Left forelimb (tissue), 1 donor: ENCODE measurements at regions not wholly inside any gene's neighbourhood (a gene's known extent, or its start where the extent isn't known, plus 50 kb on each side); places are given as distances from the start of the nearest gene placed in this dataset.

Source experiments
- DNase-seq: peaks from one replicate; pipeline ENCODE4 v3.0.0-alpha.2; 2018; ENCODE audit warnings: low spot score

DNA sequence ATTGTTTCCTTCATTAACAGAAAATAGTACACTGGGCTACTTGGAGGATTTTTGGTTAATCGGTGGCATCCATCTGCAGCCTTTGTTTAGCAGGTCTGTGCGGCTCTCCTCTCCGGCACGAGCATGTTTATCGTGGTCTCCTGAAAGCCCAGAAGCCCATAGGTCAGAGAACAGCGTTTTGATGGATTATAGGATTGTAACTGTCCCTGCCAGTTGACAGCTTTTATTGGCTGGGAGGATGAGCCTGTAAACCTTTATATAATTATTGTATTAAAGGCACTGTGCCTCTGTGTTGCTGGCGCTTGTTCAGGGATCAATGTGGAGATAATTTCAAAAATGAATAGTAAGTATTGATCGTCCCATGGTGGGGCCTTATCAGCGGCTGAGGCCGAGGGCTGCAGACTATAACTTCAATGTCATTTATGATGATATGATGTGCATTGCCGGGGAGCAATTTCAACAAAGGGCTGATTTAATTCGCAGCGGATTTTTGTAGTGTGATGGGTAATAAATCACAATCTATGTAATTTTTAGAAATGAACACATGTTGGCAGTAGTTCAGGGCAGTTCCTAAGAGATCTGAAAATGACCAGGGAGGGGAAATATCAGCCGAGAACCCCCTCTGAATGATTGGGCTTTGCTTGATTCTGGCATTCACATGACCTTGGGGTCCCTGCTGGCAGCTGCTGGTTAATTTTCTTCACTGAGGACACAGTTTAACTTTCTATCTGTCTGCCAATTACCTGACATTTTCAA is 736.1 kb downstream of the GALR1 start:
- DNase-seq: no peak

DNA sequence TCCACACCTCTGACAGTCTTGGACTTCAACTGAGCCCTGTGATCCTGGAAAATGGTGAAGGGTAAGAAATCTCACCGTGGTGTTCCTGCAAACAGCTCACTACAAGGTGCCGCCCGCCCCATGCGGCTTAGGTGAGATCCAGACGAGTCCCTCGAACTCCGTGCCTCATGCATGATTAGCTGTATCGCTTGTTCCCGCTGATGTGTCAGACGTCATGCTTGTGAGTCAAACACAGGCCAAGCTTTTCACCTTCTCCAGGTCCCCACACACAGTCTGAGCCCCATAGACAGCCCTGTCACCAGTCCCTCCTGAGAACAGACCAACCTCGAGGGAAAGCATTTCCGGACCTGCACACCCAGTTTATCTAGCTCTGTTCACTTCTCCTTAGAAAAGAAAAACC is 740.5 kb downstream of the GALR1 start:
- DNase-seq: no peak

DNA sequence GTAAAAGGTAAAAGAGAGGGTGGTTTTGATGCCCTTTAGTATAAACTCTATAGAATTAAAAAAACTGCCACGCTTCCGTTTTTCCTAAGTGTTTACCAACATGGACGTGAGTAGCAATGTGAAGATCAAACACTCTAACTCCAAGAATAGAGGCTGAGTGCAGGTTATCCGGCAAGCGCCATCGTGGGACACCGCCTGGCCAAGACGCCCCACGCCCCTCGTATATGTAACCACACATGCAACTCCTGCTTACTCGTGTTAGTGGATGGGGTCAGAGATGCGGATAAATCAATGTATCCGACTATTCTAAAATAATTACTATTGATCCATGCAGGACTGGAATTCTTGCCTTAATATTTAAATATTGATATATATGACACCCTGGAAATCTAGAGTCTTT is 741.3 kb downstream of the GALR1 start:
- DNase-seq: no peak

DNA sequence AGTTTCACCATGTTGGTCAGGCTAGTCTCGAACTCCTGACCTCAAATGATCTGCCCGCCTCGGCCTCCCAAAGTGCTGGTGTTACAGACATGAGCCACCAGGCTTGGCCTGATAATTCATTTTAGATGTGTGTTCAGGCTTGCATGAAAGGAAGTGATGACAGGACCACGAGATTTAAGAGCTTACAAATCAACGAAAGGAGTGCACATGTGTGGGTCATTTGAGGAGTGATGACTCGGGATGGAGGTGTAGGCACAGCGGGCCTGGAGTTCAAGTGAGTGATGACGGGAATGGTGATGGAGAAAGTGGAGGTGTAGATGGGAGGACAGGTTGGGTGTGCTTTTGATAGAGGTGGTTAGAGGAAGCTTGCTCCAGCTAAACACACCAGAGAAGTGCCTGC is 742.4 kb downstream of the GALR1 start:
- DNase-seq: no peak

DNA sequence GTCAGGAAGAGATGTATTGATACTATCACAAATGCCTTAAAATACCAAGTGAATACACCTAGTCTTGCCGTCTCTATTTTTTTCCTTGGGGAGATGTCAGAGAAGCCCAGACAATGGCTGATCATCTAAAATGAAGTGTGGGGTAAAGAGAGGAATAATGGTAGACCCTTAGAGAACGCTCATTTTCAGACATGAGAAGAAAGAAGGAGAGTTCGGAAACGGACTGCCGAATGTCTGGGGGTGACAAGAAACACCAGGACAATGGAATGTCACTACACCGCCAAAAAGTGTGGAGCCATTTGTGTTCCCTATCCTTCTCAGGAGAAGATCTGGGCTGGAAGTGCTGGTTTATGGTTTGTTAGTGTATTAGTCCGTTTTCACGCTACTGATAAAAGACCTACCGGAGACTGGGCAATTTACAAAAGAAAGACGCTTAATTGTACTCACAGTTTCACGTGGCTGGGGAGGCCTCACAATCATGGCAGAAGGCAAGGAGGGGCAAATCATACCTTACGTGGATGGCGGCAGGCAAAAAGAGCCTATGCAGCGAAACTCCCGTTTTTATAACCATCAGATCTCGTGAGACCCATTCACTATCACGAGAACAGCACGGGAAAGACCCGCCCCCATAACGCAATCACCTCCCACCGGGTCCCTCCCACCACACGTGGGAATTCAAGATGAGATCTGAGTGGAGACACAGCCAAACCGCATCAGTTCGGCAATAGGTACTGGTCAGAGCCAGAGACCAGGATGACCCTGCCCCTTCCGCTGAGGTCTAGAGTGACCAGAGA is 743.7 kb downstream of the GALR1 start:
- DNase-seq: no peak

DNA sequence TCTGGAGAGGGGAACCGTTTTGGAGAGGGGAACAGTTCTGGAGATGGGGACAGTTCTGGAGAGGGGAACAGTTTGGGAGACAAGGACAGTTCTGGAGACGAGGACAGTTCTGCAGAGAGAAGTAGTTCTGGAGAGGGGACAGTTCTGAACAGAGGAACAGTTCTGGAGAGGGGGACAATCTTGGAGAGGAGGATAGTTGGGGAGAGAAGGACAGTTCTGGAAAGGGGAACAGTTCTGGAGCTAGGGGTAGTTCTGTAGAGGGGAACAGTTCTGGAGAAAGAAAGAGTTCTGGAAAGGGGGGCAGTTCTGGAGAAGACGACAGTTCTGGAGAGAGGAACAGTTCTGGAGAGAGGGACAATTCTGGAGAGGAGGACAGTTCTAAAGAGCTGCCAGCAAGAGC is 745.9 kb downstream of the GALR1 start:
- DNase-seq: no peak

DNA sequence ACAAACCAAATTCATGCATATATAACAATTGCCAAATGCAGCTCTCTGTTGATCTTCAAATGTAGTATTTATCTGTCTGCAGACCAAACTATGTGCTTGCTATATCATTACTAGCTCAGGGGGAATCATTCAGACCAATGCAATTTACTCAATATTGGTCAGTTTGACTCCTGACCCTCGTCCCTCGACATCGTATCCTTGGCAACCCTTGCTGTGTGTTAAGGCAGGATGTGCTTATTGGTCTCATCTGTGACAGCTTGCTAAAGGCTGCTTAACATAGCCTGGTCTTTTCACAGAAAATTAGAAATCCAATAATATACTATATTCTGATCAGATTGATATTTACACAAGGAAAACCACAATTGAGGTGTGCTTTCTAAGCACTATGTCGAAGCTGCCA is 747.1 kb downstream of the GALR1 start:
- no peak for DNase-seq

DNA sequence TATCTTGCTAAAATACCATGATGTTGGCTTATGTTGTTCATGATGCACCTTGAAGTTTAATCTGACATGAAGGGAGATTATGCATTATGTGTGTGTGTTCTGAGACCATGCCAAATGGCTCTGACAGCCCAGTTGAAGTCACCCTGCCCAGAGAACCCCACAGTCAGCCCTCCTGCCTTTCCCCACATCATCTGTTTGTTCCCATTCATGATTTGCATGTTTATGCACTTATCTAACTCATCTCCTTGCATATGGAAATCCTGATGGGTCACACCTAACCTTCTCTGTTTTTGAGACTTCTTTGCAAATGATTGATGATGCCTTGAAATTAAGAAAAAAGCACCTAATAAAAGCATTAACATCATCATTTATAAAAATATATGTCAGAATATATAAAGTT is 752.2 kb downstream of the GALR1 start:
- no peak for DNase-seq

DNA sequence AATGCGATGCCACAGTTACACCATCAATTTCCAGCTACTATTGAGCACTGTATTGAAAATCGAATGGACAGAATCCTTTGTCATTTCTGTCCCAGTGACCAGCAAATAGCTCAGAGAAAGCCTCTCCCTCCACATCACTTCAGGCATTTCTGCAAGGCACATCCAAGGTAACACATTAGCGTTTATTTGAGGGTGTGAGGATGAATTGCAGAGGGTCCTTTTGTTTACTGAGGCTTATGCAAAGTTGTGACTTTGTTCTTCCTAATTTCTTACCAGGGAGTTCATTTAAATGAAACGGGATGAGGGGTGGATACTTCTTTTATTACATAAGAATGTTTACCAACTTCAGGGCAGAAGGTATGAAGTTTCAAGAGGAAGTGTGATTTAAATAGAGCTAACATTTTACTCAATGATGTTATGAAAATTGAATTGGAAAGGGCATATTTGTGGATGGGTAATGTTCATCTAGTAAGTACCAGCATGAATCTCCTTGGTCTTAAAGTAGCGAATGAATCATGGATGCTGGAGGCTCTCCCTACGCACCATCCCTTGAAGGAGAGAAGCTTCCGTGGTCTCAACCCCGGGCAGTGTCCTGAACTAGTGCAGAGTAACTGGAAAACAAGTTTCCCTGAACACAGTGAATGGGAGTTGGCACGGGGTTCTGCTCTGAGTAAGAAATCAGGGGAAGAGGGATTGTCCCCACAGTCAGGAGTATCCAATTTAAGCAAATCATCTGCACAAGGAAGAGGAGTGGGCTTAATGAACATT is 756.5 kb downstream of the GALR1 start:
- no peak for DNase-seq

DNA sequence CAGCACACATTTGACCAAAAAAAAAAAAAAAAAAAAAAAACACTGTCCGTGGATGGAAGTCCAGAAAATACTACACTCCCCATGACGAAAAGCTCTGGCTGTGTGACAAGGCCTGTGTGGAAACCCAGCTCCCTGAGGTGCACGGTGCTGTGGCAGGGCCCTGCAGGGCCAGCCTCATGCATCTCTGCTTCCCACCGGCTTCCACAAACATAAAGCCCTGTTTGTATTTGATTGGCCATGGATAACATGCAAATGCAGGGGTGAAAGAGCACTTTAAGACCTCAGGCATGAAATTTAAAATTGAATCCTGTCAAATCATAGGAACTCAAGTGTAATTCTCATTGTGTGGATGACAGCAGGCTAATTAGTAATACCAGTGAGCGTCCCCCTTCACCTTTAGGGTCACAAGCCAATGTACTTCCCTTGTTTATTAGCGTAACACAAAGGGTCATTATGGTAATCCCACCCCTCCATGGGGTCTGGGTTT is 757.2 kb downstream of the GALR1 start:
- DNase-seq: no peak

DNA sequence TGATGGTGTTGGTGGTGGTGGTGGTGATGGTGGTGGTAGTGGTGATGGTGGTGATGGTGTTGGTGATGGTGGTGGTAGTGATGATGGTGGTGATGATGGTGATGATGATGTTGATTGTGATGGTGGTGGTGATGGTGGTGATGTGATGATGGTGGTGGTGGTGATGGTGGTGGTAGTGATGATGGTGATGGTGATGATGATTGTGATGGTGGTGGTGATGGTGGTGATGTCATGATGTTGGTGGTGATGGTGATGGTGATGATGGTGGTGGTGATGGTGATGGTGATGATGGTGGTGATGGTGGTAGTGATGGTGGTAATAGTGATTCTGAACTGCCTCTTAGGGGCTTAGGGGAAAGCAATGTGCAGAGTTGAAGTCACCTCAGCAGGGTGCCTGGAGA is 760.7 kb downstream of the GALR1 start:
- DNase-seq: no peak

DNA sequence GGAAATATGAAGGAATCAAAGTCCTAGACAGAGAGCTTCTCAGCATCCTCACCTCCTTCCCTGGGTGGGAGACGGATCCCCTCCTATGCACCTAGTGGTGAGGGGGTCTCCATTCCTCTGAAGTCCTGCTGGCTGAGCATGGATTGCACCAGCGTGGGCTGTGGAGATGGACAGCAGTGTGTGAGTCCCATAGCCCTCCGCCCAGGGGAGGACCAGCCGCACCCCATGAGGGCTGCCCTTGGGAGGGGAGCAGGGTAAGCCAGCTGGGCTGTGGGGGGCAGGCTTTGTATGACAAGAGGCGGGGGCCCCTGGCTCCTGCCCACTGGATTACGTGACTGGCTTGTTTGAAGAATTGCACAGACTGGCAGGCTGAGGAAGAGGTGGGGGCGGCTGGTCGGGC is 768.2 kb downstream of the GALR1 start:
- DNase-seq: no peak

DNA sequence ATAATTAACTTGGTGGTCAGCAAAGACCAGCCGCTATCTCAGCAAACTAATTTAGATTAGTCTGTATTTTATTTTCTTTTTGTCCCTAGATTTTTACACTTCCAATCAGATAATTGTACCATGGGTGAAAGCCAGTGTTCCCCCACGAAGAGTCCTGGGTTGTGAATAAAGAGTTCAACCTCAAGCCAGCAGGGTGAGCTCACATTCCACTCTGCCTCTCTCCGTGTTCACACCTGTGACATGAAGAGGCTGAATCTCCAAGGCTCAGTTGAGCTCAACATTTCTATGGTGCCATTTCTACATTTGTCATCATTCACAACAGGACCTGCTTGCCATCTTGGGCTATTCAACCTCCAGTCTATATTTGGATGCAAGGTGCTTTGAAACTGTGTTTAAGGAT is 771.5 kb downstream of the GALR1 start:
- no peak for DNase-seq

DNA sequence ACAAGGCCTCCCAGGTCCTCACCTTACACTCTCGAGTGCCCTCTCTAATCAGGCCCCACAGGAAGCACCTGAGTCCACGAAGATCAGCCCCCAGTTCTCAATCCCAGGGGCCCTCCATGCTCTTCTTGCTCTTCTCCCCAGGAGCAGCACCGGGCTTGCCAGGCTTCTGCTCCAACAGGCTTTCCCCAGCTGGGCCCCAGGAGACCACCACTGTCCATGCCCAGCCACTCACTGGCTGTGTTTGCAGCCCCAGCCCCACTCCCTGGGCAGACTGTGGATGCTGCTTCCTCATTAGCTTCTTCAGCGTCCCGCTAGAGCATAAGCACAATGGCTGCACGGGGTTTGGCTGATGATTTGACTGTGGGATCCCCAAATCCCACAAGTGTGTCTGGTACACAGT is 781.9 kb downstream of the GALR1 start:
- DNase-seq: no peak

DNA sequence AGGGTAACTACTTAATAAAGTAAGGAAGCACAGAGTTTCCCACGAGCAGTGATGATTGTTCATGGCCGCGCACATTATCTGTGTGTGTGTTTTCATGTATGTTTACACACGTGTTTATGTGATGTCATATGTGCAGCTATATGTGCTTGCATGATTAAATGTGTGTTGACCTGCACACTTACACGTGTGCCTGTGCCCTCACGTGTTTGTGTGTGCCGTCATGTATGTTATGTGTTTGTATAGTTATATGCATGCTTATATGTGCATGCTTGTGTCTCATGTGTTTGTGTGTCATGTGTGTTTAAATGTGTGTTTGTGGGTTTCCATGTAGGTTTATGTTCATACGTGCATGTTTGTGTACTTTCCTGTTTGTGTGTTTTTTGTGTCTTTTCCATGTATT is 782.3 kb downstream of the GALR1 start:
- no peak for DNase-seq

DNA sequence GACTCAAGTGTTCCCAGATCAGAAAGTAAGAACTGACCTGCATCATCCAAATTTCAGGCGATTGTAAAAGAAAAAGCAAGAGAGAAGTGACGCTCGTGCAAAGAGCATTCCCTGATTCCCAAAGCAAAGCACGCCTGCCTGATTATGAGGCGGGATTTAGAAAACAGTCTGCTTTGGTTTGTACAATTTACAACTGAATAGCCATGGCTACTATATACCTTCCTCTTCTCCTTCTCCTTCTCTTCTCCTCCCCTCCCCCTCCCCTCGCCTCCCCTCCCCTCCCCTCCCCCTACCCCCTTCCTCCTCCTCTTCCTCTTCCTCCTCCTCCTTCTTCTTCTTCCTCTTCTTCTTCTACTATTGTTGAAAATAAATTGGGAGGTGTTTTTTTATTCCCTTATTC is 782.9 kb downstream of the GALR1 start:
- DNase-seq: no peak

DNA sequence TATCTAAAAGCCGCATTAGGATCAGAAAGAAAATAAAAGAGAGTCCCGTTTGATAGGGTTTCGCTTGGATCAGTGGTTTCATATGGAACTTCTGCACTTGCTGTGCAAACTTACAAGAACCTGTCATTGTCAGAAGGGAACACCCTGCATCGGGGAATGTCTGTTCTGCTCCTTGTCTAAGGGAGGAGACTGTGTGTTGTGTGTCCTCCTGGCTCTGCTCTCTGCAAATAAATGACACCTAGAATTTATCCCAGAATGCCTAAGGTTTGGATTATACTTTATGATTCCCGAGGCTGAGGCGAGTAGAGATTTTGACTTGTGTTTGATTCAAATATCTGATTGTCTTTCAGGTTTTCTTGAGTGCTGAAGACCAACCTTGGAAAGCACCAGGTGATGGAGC is 785.1 kb downstream of the GALR1 start:
- no peak for DNase-seq

DNA sequence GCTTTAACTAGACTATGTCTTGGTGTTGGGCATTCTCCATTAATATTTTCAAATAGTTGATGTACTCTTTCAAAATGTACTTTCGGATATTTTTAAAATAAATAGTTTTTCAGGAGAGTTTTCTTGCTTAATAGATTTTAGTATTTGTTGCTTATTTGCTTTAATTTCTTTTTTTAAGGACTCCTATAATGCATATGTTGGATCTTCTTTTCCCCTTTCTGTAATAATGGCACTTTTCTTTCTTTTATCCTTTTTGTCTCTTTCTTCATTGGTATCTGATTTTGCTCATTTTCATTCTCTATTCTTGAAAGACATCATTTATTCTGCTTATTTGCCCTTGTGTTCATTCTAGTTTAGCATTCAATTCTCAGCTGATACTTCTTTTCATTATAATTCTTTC is 791.6 kb downstream of the GALR1 start:
- no peak for DNase-seq

DNA sequence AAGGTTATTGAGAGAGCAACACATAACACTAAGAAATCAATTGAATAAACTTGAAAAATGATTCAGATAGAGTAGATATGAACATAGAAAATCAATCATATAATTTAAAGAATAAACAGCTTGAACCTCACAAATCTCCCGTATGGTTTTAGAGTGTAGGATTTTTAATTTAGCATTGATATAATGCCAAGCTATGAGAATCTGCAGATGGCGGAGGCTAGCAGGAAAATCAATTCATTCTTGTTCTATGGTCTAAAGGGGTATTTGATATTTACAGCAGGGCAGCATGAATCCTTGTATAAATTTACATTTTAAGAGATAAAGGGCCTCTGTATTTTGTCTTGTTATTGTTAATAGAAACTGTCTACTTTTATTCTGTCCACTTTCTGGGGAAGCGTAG is 797.0 kb downstream of the GALR1 start:
- no peak for DNase-seq

DNA sequence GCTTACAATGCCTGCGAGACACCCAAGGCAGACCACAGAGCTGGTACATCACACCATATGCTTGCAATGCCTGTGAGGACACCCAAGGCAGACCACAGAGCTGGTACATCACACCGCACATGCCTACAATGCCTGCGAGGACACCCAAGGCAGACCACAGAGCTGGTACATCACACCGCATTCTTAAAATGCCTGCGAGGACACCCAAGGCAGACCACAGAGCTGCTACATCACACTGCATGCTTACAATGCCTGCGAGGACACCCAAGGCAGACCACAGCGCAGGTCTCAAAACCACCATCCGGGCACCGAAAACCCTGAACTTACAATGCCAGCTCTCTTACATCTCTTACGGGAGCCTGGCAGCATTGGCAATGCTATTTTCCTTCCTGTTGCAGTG is 799.6 kb downstream of the GALR1 start:
- DNase-seq: no peak

DNA sequence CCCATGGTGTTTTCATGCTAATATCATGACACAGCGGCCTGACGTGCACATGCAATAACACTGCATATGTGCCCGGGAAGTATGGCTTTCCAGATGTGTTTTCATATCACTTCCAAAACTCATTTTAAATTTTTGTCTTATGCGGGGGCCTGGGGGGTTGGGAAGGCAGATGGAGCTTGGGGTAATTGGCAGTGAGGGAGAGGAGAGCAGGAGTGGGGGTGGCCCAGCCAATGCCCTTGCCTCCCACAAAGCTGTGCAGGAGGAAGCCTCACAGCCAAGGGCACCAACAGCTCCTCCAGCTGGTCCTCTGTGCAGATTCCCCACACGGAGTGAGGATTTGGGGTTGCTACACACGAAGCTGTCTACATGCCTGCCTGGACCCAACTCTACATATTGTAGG is 805.2 kb downstream of the GALR1 start:
- no peak for DNase-seq

DNA sequence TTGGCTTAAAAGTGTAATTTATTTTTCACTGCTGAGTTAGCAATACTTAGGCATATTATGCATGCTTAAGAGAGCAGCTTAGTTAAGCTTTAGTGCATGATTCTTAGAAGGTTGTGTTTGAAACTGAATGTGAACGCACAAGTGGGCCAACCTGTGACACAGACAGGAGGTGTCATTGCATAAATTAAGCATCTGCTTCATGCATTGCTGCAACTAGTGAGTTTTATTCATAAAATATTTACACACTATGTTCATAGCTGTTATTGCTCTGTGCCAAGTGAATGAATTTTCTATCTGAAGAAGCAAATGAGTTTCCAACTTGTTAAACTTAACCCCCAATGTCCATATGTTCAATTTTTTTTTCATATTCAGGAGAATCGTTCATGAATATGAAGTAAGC is 806.4 kb downstream of the GALR1 start:
- DNase-seq: no peak
